Neutrophil (primary cell): ENCODE measurements at regions not wholly inside any gene's neighbourhood (a gene's known extent, or its start where the extent isn't known, plus 50 kb on each side); places are given as distances from the start of the nearest gene placed in this dataset.

Experiments
- H3K27ac ChIP-seq: fragments of 200-600 bp; sonication (generic); 2 replicates; pipeline ENCODE4 v1.5.1; 2016; ENCODE audit warnings: mild to moderate bottlenecking, moderate library complexity
- H3K27me3 ChIP-seq: fragments of 200-600 bp; sonication (generic); 2 replicates; pipeline ENCODE4 v1.6.0; 2016; ENCODE audit warnings: mild to moderate bottlenecking
- H3K36me3 ChIP-seq: fragments of 200-600 bp; sonication (generic); 2 replicates; pipeline ENCODE4 v1.5.1; 2017
- H3K4me1 ChIP-seq, 2 experiments: fragments of 200-600 bp in 1 of 2; sonication (generic) in 1 of 2; 1 replicate in 1 of 2; 2 replicates in 1 of 2; pipeline versions ENCODE4 v1.5.1 to v1.6.1; 2013 to 2016; ENCODE audit warnings: low read depth in 1 of 2, low read length in 1 of 2, mild to moderate bottlenecking in 1 of 2, moderate library complexity in 1 of 2; ENCODE audit not compliant: control insufficient read depth in 1 of 2, insufficient read depth in 1 of 2
- H3K4me3 ChIP-seq, 2 experiments: fragments of 200-600 bp in 1 of 2; sonication (generic) in 1 of 2; 1 replicate in 1 of 2; 2 replicates in 1 of 2; pipeline ENCODE4 v1.5.1; 2013 to 2016; ENCODE audit warnings: low read depth in 1 of 2, low read length in 1 of 2, mild to moderate bottlenecking in 1 of 2, moderate library complexity in 1 of 2
- H3K9me3 ChIP-seq: fragments of 200-600 bp; sonication (generic); 2 replicates; pipeline ENCODE4 v1.5.1; 2016
- TF ChIP-seq, protein P1 (sequence below): fragments of 200-600 bp; sonication (generic); IDR thresholded peaks from 2 replicates; pipeline ENCODE4 v1.5.1; 2016; ENCODE audit warnings: antibody characterized with exemption

DNA sequence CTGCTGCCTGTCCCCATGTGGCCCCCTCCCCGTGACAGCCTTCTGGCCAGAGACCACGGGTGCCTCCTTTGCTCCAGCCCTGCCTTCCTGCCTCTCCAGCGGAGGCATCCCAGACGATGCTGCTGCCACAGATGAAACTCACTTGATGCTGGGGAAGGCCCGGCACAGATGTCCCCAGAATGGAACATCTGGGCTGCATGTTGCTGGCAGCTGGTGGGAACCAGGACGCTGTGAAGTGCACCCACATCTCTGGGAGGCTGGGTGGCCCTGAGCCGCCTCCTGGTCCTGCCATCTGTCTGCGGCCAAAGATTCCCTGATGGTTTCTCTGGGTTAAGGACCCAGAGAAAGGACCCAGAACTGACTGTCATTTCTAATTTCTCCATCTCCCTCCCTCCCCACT, 51.9 kb upstream of the PTPRS start:
- H3K9me3 ChIP-seq = no peaks in the 10 kb centered on the region
- no peak overlapping the region for H3K4me3 ChIP-seq
- no peaks in the 10 kb centered on the region for H3K36me3 ChIP-seq
- H3K27ac ChIP-seq = no peak overlapping the region
- H3K27me3 ChIP-seq = peaks cover 57% of the 10 kb centered on the region
- H3K4me1 ChIP-seq = no peaks in the 10 kb centered on the region
- TF ChIP-seq, protein P1, sequence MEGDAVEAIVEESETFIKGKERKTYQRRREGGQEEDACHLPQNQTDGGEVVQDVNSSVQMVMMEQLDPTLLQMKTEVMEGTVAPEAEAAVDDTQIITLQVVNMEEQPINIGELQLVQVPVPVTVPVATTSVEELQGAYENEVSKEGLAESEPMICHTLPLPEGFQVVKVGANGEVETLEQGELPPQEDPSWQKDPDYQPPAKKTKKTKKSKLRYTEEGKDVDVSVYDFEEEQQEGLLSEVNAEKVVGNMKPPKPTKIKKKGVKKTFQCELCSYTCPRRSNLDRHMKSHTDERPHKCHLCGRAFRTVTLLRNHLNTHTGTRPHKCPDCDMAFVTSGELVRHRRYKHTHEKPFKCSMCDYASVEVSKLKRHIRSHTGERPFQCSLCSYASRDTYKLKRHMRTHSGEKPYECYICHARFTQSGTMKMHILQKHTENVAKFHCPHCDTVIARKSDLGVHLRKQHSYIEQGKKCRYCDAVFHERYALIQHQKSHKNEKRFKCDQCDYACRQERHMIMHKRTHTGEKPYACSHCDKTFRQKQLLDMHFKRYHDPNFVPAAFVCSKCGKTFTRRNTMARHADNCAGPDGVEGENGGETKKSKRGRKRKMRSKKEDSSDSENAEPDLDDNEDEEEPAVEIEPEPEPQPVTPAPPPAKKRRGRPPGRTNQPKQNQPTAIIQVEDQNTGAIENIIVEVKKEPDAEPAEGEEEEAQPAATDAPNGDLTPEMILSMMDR = no peak

DNA sequence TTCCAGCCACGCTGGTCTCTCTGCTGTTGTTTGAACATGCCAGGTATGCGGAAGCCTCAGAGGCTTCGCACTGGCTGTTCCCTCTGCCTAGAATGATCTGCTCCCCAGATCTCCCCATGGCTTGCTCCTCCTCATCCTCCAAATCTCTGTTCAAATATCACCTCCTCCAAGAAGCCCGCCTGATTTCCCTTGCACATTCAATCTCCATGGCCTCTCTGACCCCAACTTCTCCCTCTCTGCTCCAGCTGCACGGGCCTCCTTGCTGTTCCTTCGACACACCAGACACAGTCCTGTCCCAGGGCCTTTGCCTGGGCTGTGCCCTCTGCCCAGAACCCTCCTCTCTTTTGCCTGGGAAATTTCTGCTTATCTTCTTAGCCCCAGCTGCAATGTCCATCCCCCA, 52.5 kb upstream of the PTPRS start:
- TF ChIP-seq, protein P1 = no peak
- Histone ChIP-seq H3K27me3 (peaks cover 63% of the 10 kb centered on the region), H3K9me3 (no peaks in the 10 kb centered on the region), H3K4me3 (no peak overlapping the region), H3K4me1 (no peaks in the 10 kb centered on the region), H3K36me3 (no peaks in the 10 kb centered on the region), H3K27ac (no peak overlapping the region)

DNA sequence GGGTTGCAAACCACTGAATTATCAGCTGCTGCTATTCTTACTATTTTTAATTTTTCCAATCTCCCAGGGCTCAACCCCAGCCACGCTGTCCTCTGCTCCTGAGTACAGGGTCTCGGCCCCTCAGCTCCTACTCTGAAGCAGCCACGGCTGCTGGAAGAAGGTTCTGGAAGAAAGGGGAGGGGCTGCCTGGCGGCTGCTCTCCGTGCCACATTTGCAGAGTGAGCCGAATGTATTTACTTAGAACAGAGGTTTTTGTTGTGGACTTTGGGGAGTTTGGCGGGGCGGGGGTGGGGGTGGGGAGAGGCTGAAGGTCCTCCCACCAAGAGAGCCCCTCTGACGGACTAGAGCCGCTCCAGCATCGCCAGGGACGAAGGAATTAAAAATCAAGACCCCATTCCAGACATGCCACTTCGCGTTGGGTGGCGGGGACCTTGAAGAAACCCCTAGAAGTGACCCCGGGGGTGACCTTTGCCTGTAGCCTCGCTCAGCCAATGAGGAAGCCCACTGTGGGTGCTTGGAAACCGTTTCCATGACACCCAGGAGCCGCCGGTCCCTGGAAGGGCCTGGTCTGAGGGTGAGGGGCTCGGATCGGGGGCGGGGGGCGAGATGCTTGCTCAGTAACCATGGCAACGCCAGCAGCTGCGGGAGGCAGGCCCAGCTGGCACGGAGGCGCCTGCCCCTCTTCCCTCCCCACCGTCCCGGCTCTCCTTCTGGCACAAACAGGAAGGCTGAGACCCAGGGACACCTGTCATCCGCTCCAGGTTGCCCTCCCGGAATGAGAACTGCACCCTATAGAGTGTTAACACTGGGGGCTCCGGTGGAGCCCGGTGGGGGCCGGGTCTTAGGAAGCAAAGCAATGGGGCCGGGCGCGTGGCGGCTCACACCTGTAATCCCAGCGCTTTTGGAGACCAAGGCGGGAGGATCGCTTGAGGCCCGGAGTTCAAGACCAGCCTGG, 54.2 kb upstream of the PTPRS start:
- Histone ChIP-seq H3K4me3 (no peak overlapping the region), H3K27me3 (peaks cover 74% of the 10 kb centered on the region), H3K9me3 (no peaks in the 10 kb centered on the region), H3K36me3 (no peaks in the 10 kb centered on the region), H3K4me1 (no peaks in the 10 kb centered on the region), H3K27ac (no peak overlapping the region)
- TF ChIP-seq, protein P1 = no peak

DNA sequence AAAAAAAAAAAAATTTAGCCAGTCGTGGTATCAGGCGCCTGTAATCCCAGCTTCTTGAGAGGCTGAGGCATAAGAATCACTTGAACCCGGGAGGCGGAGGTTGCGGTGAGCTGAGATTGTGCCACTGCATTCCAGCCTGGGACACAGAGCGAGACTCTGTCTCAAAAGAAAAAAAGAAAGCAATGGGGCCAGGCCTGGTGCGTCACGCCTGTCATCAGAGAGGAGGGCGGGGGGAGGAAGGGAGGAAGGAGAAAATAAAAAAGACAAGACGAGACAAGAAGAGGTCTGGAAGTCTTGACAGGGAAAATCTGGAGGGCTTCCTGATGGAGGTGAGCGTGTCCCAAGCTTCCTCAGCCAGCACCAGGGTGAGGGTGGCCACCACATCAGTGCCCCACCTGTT, 54.9 kb upstream of the PTPRS start:
- H3K27ac ChIP-seq = no peak overlapping the region
- H3K9me3 ChIP-seq = no peaks in the 10 kb centered on the region
- no peak overlapping the region for H3K4me3 ChIP-seq
- peaks cover 74% of the 10 kb centered on the region for H3K27me3 ChIP-seq
- no peaks in the 10 kb centered on the region for H3K36me3 ChIP-seq
- no peaks in the 10 kb centered on the region for H3K4me1 ChIP-seq
- TF ChIP-seq, protein P1 = no peak

DNA sequence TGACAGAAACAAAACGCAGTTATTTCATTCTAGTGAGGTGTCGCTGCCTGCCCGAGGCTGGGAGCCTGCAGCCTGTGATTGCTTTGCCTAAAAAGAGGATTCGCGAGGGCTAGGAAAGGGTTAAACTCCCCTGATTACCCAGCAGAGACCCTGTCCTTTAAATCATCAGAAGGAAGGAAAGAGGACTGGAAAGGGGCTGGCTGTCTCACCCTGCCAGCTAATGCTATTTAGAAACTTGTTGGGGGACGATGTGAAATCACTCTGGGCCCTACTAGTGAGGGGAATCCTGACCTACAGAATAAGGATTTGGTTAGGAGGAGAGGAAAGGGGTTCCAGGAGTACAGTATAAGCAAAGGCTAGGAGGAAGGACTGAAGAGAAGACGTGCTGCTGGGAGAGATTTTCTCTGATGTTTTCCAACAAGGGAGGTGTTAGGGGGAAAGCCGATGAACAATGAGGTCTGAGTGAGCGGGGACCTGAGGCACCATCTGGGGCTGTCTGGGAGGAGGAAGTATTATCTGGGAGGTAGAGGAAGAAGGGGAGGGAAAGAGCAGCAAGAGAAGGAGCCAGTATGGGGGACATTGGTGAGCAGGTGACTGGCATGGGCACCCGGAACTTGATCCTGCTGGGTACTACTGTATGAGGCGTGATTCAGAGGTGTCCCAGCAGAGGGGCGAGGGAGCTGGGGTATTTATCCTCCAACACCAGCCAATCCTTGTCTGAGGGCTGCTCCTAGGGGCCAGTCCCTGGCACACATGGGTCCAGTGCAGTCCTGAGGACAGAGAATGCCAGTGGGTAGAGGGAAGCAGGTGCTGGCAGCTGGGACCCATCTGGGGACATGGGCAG, 55.7 kb upstream of the PTPRS start:
- TF ChIP-seq, protein P1 = no peak
- no peaks in the 10 kb centered on the region for H3K36me3 ChIP-seq
- no peaks in the 10 kb centered on the region for H3K9me3 ChIP-seq
- no peaks in the 10 kb centered on the region for H3K4me1 ChIP-seq
- peaks cover 73% of the 10 kb centered on the region for H3K27me3 ChIP-seq
- H3K27ac ChIP-seq = no peak overlapping the region
- H3K4me3 ChIP-seq = no peak overlapping the region
